ENCODE measurements at regions not wholly inside any gene's neighbourhood (a gene's known extent, or its start where the extent isn't known, plus 50 kb on each side); places are given as distances from the start of the nearest gene placed in this dataset.

DNA sequence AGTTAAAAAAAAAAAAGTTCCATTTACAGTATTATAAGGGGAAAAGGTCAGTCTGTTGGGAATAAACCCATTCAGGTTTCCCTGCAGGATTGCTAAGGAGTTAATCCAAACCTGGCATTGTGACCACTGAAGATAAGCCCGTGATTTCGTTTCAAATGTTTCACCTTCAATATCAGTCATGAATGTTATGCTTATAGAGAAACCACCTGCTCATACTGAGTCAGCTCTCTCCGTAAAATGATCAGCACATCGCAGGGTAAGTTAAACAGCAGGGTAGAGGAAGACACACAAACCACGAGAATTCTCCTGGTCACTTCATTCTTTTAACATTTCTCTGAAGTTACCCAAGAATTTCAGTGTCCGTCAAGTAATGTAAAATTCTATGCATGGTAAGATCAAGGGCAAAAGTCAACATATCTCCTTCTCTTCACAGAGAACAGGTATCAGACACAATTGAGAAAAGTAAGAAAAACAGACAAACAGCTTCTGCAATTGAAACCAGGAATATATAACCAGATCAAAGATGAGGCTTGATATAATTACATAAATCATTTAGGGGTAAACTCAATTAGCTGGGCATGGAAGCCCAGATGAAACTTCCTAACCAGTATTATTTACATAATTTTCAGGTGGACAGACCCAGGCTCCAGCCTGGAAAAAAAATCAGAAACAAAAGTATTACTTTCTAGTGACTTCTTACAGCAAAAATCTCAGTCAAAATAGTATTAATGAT is 67.6 kb upstream of the ARHGEF3 start:
- DNase-seq = no peak

DNA sequence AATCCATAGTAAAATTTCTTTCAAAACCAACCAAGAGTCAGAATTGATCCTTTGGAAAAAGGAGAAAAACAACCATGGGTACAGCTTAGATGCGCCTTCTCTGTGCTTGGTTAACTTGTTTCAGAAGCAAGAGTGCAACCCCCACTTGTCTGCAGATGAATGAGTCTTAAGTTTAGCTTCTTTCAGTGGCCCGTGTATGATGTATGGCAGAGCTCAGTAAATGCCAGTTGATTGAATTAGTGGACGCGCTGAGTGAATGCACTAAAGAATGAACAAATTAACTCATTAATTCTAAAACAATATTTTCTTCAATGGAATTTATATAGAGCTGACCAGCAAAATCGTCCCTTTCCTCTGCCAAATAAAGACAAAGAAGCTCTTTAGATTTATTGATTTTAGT is 67.0 kb upstream of the ARHGEF3 start:
- no peak for DNase-seq

DNA sequence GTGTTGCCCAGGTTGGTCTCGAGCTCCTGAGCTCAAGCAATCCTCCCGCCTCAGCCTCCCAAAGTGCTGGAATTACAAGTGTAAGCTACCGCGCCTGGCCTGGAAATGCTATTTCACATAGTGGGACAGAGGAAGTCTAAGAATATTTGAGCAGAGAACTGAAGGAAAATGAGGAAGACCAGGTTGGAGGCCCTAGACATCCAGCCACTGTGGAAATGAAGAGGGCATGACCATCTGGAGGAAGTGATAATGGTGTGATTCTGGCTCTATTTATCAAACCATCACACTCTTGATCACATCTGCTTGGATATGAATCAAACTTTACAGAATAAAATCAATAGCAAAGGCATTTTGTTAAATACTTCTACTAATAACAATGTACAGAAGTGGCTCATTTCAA is 65.9 kb upstream of the ARHGEF3 start:
- no peak for DNase-seq

DNA sequence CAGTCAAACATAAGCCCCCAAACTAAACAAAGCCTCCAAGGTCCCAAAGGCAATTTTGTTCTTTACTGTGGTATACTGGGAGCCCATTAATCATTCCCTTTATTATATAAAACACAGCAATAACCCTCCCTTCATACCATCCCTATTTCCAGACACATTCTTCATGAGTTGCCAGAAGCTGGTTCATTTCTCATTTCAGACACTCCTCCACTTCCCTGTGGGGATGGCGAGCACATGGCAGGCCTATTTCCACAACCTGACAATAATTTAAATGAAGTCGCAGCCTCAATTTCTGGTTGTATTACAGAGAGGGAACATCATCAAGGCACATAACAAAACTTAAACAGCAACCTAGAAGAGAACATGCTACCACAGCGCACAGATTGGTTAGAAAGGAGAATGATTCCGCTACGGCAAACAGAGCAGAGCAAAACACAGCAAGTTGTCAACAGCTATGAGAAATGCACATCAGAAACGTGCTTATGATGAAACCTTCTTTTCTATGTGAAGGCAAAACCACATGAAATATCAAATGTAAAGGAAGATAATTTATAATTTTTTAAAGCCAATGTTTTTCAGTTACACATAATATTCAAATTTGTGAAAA is 63.3 kb upstream of the ARHGEF3 start:
- DNase-seq = no peak

DNA sequence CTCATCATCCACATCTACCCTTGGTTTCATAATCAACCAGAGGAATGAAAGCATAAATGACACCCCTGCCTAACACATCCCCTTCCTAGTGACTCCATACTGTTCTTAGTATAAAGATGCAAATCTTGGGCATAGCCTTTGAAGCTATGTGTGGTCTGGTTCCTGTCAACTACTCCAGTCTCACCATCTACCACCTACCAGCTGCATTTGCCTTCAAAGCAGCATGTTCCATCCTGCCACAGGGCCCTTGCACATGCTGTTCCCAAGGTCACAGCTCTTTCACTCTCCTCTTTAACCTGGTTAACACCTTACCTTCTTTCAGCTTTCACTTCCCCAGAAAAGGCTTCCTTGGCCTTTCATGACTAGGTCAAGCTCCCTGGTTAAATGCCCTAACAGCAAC is 62.3 kb upstream of the ARHGEF3 start:
- DNase-seq = no peak

DNA sequence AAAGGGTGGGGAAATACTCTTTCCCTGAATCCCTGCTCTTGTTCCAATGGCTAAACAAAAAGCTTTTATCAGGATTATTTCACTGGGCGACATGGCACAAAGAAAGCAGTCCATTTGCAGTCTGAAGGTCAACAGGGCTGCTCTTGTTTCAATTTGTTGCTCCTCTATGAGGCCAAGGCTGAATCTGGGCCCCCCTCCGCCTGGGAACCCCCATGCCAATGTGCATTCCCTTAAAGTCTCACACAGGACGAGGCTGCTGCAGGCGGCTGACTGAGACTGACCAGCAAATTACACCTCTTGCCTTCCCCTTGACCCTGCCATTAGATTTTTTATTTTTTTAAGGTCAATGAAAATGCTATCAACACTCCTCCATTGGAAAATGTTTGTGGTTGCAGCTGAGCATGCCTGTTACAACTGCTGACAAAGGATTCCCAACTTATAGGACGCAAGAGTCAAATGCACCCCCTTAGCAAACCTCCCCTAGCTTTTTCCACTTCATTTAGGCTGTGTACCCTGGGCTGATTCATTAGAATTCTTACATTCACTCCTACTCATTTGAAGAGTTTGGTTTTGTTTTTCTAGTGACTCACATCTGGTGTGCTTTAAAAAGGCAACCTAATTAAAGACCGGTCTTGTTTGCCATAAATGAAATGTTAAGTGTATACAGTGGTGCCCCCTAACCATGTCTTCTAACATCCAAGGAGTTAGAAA is 60.8 kb upstream of the ARHGEF3 start:
- DNase-seq = peak in 42 of 56 donors; percentile 3 to 62 (median 24)

DNA sequence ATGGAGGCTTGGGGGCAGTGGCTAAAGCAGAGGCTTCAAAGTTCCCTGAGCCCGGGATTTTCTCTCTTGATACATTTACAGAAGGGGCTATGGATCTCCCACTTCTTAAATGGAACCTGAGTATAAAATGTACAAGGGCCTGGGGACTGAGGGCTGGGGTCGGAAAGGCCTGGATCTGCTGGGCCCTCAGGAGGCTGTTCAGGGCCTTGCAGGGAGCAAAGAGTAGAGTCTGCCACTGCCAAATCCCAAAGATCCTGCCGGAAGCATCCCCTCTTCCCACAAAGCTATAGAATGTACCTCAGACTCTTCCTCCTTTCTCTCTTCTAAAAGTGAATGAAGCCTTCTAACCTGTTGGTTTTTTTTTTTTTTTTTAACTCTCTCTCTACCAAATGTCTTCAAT is 59.8 kb upstream of the ARHGEF3 start:
- DNase-seq = no peak

DNA sequence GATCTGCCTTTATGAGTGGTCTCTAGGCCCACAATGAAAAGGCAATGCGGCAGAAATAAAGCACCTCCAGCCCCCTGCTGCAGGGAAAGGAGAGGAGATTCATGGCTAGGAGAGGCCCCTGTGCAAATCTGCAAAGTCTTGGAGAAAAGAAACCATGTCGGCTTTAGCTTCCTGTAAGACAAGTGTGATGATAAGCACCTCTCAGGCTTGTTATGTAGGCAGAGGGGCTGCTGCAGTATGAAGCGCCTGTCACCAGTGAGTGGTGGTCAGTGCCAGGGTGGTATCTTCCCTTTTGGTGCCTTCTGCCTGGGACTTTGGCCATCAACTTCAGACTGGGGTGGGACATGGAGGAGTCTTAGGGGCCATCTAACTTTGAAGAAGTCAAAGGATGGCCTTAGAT is 59.2 kb upstream of the ARHGEF3 start:
- DNase-seq = no peak

DNA sequence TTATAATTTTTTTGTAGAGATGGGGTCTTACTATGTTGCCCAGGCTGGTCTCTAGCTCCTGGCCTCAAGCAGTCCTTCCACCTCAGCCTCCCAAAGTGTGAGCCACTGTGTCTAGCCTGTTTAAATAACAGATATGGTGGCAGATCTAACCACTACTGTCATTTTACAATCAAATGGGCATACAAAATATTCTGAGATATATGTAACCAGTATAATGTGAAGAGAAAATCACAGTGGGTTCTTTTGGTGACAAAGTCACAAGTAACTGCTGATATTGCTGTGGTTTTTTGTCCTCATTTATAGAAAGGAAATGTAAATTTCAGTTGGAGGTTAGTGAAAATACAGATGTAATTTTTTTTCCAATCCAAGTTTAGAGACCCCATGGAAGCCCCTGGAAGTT is 58.6 kb upstream of the ARHGEF3 start:
- DNase-seq = no peak

DNA sequence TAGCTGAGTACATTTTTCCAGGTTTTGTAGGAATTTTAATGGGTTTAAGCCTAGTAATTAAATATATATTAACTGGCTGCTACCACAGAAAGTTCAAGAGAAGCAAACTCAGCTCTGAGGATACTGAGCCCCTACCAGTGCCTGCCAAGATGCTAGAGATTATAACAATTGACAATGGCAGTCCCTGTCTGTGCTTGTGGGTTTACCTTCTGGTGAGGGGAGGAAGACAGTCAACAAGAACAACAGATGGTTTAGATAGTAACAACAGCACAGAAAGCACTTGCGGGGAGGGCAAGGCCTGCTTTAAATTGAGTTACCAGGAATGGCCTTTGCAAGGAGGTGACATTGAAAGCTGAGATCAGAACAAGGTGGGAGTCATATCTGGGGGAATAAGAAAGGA is 56.6 kb upstream of the ARHGEF3 start:
- DNase-seq = no peak

DNA sequence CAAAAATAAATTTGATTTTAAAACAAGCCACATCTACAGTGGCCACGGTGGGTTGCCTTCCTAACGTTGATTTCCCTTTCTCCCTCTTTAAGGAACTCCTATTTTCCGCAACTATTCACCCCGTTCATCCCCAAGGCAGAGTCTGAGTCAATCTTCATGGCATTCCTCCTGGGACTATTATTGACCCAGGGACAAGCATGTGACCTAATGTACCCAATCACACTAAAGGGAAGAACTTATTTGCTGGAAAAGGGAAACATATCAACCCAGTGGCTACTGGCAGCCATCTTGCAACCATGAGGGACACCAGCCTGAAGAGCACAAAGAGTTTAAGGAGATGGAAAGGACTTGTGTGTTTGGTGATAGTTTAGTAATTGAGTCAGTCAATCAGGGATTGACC is 55.4 kb upstream of the ARHGEF3 start:
- no peak for DNase-seq

DNA sequence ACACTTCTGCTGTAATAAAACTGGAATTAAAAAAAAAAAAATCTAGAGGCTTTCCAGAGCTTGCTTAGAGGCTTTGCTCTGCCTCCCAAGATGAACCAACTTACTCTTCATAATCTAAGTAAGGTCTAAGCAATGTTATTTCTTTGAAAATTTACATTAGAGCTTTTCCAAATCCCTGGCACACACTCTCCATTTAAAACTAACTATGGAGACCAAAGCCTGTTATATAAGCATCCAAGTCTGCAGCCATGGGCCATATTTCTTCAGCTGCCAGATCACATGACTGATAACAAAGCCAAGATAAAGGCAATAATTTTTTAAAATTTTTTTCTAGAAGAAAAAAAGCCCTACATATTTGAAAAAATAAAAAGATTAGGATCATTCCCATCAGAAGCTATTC is 55.0 kb upstream of the ARHGEF3 start:
- DNase-seq = no peak

DNA sequence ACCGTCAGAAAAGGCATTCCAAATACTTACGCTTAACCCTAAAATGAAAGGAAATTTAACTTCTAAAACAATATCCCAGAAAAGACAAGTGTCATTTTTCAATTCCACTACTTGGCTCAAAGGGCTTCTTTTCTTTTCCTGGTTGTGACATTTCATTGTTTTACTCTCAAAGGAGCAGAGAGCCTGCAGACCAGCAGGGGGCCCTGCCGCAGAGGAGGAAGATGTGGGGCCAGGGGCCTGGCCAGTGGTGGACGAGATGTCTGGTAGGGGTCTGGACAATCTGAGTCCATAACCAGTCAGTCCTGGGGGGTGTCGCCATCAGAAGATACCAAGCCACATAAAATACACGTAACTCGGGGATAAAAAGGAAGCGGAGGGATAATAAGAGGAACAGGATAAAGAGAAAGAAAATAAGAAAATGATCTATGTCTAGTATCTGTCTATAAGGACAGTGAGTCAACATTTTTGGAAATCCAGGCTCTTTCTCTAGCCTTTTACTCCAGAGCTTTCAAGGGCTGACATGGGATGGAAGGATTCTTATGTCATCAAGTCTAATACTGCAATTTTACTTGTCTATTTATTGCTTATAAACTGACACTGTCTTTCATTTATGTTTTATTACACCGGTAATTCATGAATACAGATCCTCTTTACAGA is 54.2 kb upstream of the ARHGEF3 start:
- DNase-seq = peak in 43 of 56 donors; percentile 2 to 72 (median 28)

DNA sequence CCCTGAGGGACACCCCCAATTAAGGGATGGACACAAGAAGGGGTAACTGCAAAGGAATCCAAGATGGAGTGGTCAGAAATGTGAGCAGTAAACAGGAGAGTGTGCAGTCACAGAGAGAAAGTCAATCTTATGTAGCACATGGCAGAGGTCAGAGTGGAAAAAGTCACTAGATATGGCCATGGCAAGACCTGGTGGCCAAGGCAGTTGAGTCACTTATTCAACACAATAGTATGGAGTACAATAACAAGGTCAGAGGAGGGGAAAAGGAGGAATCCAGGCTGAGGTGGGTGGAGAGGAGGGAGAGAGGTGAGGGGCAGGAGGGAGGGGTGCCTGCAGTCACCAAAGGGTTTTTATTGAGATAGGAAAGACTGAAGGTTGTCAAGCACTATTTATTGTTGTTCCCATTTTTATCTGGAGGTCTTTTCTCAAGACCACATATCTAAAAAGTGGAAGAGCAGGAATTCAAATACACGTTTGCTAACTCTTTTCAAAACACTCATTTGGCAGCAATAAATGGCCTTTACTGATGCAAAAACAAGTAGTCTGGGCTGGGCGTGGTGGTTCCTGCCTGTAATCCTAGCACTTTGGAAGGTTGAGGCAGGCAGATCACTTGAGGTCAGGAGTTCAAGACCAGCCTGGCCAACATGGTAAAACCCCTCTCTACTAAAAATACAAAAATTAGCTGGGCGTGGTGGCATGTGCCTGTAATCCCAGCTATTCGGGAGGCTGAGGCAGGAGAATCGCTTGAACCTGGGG is 53.3 kb upstream of the ARHGEF3 start:
- no peak for DNase-seq

DNA sequence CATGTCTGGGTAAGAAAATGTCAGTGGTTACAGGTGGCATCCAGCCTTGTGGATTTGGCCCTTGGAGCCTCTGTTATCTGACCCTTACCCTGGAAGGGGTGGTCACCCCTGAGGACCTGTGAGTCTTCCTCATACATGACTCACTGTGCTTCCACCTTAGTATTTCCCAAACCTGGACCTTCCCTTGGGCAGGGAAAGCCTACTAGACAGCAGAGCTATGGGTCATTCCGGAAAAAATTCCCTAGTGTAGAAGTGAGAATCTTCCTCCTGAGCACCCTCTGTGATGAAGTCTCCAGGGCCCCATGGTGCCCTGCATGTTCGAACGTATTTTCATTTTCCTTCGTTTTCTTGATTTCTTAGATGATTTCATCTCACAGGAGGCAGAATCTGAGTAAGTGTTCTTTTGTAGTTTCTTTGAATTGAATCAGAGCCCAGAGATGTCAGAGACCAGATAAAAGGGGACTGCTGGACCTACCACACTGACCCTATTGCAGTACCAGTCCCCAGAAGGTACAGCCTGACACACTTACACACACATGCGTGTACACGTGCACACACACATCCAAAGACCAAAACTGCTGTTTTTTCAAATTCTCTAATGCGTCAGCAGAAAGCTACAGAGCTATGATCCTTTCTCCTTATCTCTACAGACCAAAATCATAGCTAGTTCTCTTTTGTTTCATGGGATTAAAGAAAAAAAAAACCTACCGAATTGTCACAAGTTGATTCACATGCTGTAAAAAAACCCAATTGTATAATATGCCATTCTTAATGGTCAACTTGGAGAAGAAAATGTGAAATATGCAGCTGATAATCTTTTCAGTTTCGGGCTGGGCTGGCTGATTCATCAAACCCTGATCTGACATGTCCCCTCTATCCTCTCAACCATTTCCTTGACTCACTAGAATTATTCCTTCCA is 50.5 kb upstream of the ARHGEF3 start:
- DNase-seq = no peak
